K562 (cell line): ENCODE measurements at regions not wholly inside any gene's neighbourhood (a gene's known extent, or its start where the extent isn't known, plus 50 kb on each side); places are given as distances from the start of the nearest gene placed in this dataset.

Source experiments
- CBX5 ChIP-seq: IDR thresholded peaks from 2 replicates; pipeline ENCODE4 v1.6.1; 2014; ENCODE audit warnings: low read depth, borderline replicate concordance
- ELF4 ChIP-seq: fragments of 450-650 bp; formaldehyde crosslinking; IDR thresholded peaks from 2 replicates; pipeline ENCODE4 v1.4.0; 2022; ENCODE audit warnings: missing genetic modification characterization
- FOSL1 ChIP-seq: fragments of 200-800 bp; sonication (Bioruptor generic); conservative IDR thresholded peaks from 2 replicates; pipeline ENCODE4 v1.6.1; 2016; ENCODE audit warnings: missing genetic modification characterization, missing compliant biosample characterization
- KDM1A ChIP-seq, 2 experiments: fragments of 450-650 bp; IDR thresholded peaks; 2 replicates each; pipeline ENCODE4 v1.6.1; 2016; ENCODE audit warnings: mild to moderate bottlenecking in 2 of 2
- KLF13 ChIP-seq: fragments of 450-650 bp; IDR thresholded peaks from 2 replicates; pipeline ENCODE4 v1.6.1; 2016; ENCODE audit warnings: missing genetic modification characterization, low read depth, mild to moderate bottlenecking, missing compliant biosample characterization, moderate library complexity, borderline replicate concordance
- MXI1 ChIP-seq: IDR thresholded peaks from 2 replicates; pipeline ENCODE4 v1.6.1; 2011; ENCODE audit warnings: low read depth, mild to moderate bottlenecking, improper control_type of control experiment, low read length
- NR0B1 ChIP-seq: fragments of 450-650 bp; IDR thresholded peaks from one replicate; pipeline ENCODE4 v1.6.1; 2018; ENCODE audit warnings: mild to moderate bottlenecking, moderate library complexity; ENCODE audit not compliant: partially characterized antibody
- POU5F1 ChIP-seq: fragments of 150-350 bp; IDR thresholded peaks from 2 replicates; pipeline ENCODE4 v1.6.1; 2014; ENCODE audit warnings: borderline replicate concordance, low read length, low read depth, mild to moderate bottlenecking; ENCODE audit not compliant: partially characterized antibody
- SETDB1 ChIP-seq: IDR thresholded peaks from one replicate; pipeline ENCODE4 v1.6.1; 2012; ENCODE audit warnings: low read length, control low read depth, inconsistent platforms
- SP1 ChIP-seq: sonication (generic); formaldehyde crosslinking; IDR thresholded peaks from 2 replicates; pipeline ENCODE4 v1.8.1; 2022; ENCODE audit warnings: mild to moderate bottlenecking, missing genetic modification reagents
- ZFPM2 ChIP-seq: fragments of 250-450 bp; sonication (Bioruptor Pico); IDR thresholded peaks from 2 replicates; pipeline ENCODE4 v1.5.1; 2022; ENCODE audit warnings: mild to moderate bottlenecking
- ZNF174 ChIP-seq: fragments of 250-450 bp; sonication (Bioruptor Pico); IDR thresholded peaks from 2 replicates; pipeline ENCODE4 v1.4.0; 2020; ENCODE audit warnings: mild to moderate bottlenecking
- ZNF282 ChIP-seq: sonication (generic); formaldehyde crosslinking; IDR thresholded peaks from 2 replicates; pipeline ENCODE4 v1.8.1; 2023; ENCODE audit warnings: missing genetic modification reagents
- ZNF311 ChIP-seq: fragments of 250-450 bp; sonication (Bioruptor Pico); IDR thresholded peaks from 2 replicates; pipeline ENCODE4 v1.4.0; 2020; ENCODE audit warnings: mild to moderate bottlenecking, moderate library complexity
- ZNF766 ChIP-seq: fragments of 200-800 bp; sonication (Bioruptor generic); conservative IDR thresholded peaks from 2 replicates; pipeline ENCODE4 v1.6.1; 2016; ENCODE audit warnings: missing genetic modification characterization, missing compliant biosample characterization
- TF ChIP-seq, protein P1 (sequence below): fragments of 450-650 bp; IDR thresholded peaks from 2 replicates; pipeline ENCODE4 v1.7.1; 2018; ENCODE audit warnings: mild to moderate bottlenecking, low read depth; ENCODE audit not compliant: partially characterized antibody
- TF ChIP-seq, protein P2 (sequence below): fragments of 450-650 bp; IDR thresholded peaks from 2 replicates; pipeline ENCODE4 v1.6.1; 2014; ENCODE audit warnings: low read depth, mild to moderate bottlenecking, moderate library complexity, borderline replicate concordance
- TF ChIP-seq, protein P3 (sequence below): fragments of 450-650 bp; IDR thresholded peaks from 2 replicates; pipeline ENCODE4 v1.6.1; 2016; ENCODE audit warnings: mild to moderate bottlenecking
- TF ChIP-seq, protein P4 (sequence below): fragments of 250-450 bp; sonication (Bioruptor Pico); IDR thresholded peaks from 2 replicates; pipeline ENCODE4 v1.4.0; 2020; ENCODE audit warnings: mild to moderate bottlenecking, moderate library complexity, borderline replicate concordance

DNA sequence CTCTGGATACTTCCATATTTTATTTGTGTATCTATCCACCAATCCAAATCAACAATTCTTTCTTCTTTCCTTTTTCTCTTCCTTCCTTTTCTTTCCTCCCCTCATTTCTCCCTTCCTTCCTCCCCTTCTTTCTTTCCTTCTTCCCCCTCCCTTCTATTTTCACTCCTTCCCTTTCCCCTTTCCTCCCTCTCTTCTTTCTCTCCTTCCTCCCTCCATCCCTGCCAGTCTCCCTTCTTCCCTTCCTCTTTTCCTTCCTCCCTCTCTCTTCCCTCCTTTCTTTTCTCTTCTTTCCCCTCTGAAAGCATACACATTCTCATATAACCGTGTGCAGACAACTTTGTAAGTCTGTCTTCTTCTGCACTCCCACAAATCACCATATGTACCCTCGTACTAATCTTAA is 382.3 kb upstream of the MAF start (continued):
- TF ChIP-seq, protein P1, sequence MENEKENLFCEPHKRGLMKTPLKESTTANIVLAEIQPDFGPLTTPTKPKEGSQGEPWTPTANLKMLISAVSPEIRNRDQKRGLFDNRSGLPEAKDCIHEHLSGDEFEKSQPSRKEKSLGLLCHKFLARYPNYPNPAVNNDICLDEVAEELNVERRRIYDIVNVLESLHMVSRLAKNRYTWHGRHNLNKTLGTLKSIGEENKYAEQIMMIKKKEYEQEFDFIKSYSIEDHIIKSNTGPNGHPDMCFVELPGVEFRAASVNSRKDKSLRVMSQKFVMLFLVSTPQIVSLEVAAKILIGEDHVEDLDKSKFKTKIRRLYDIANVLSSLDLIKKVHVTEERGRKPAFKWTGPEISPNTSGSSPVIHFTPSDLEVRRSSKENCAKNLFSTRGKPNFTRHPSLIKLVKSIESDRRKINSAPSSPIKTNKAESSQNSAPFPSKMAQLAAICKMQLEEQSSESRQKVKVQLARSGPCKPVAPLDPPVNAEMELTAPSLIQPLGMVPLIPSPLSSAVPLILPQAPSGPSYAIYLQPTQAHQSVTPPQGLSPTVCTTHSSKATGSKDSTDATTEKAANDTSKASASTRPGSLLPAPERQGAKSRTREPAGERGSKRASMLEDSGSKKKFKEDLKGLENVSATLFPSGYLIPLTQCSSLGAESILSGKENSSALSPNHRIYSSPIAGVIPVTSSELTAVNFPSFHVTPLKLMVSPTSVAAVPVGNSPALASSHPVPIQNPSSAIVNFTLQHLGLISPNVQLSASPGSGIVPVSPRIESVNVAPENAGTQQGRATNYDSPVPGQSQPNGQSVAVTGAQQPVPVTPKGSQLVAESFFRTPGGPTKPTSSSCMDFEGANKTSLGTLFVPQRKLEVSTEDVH: no peak
- no peak for TF ChIP-seq SP1
- no peak for TF ChIP-seq SETDB1
- 0 out of 4 replicates have a peak, but pooled peaks of 1 of the 2 experiments have one; percentile 20 for TF ChIP-seq KDM1A (IDR thresholded peaks at IDR 0.05)
- TF ChIP-seq CBX5: no peak
- TF ChIP-seq ZNF282 (CRISPR knock-in tag): no peak
- TF ChIP-seq, protein P2, sequence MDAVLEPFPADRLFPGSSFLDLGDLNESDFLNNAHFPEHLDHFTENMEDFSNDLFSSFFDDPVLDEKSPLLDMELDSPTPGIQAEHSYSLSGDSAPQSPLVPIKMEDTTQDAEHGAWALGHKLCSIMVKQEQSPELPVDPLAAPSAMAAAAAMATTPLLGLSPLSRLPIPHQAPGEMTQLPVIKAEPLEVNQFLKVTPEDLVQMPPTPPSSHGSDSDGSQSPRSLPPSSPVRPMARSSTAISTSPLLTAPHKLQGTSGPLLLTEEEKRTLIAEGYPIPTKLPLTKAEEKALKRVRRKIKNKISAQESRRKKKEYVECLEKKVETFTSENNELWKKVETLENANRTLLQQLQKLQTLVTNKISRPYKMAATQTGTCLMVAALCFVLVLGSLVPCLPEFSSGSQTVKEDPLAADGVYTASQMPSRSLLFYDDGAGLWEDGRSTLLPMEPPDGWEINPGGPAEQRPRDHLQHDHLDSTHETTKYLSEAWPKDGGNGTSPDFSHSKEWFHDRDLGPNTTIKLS: no peak
- TF ChIP-seq, protein P3, sequence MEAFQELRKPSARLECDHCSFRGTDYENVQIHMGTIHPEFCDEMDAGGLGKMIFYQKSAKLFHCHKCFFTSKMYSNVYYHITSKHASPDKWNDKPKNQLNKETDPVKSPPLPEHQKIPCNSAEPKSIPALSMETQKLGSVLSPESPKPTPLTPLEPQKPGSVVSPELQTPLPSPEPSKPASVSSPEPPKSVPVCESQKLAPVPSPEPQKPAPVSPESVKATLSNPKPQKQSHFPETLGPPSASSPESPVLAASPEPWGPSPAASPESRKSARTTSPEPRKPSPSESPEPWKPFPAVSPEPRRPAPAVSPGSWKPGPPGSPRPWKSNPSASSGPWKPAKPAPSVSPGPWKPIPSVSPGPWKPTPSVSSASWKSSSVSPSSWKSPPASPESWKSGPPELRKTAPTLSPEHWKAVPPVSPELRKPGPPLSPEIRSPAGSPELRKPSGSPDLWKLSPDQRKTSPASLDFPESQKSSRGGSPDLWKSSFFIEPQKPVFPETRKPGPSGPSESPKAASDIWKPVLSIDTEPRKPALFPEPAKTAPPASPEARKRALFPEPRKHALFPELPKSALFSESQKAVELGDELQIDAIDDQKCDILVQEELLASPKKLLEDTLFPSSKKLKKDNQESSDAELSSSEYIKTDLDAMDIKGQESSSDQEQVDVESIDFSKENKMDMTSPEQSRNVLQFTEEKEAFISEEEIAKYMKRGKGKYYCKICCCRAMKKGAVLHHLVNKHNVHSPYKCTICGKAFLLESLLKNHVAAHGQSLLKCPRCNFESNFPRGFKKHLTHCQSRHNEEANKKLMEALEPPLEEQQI: no peak
- TF ChIP-seq KLF13 (tag): no peak
- TF ChIP-seq MXI1: no peak
- no peak for TF ChIP-seq NR0B1
- TF ChIP-seq, protein P4, sequence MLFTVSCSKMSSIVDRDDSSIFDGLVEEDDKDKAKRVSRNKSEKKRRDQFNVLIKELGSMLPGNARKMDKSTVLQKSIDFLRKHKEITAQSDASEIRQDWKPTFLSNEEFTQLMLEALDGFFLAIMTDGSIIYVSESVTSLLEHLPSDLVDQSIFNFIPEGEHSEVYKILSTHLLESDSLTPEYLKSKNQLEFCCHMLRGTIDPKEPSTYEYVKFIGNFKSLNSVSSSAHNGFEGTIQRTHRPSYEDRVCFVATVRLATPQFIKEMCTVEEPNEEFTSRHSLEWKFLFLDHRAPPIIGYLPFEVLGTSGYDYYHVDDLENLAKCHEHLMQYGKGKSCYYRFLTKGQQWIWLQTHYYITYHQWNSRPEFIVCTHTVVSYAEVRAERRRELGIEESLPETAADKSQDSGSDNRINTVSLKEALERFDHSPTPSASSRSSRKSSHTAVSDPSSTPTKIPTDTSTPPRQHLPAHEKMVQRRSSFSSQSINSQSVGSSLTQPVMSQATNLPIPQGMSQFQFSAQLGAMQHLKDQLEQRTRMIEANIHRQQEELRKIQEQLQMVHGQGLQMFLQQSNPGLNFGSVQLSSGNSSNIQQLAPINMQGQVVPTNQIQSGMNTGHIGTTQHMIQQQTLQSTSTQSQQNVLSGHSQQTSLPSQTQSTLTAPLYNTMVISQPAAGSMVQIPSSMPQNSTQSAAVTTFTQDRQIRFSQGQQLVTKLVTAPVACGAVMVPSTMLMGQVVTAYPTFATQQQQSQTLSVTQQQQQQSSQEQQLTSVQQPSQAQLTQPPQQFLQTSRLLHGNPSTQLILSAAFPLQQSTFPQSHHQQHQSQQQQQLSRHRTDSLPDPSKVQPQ: no peak
- TF ChIP-seq FOSL1 (tag): no peak
- no peak for TF ChIP-seq ZNF174
- no peak for TF ChIP-seq ZNF766 (CRISPR knock-in tag)
- TF ChIP-seq POU5F1: no peak
- TF ChIP-seq ZFPM2 (CRISPR knock-in tag): no peak
- peak; percentile 78 for TF ChIP-seq ELF4
- TF ChIP-seq ZNF311 (CRISPR knock-in tag): no peak
